Psoas muscle (tissue), 7 donors: ENCODE measurements at regions not wholly inside any gene's neighbourhood (a gene's known extent, or its start where the extent isn't known, plus 50 kb on each side); places are given as distances from the start of the nearest gene placed in this dataset.

Experiments used
- ATAC-seq, 4 donors: fragments of 200-7000 bp; cut with Tn5 transposase; one replicate each; pipeline ENCODE4 v1.9.1; 2020; ENCODE audit warnings: moderate library complexity in 3 of 4, mild to moderate bottlenecking in 2 of 4
- DNase-seq, 2 donors: peaks; one replicate each; pipeline ENCODE4 v3.0.0-alpha.2; 2020
- H3K27ac ChIP-seq: fragments of 200-600 bp; one replicate; pipeline ENCODE4 v1.8.0; 2022
- H3K27me3 ChIP-seq, 3 donors: fragments of 200-600 bp in 1 of 3; one replicate each; pipeline versions ENCODE4 v1.6.1 to v1.8.0; 2013 to 2022; ENCODE audit warnings: low read length in 2 of 3, mild to moderate bottlenecking in 2 of 3, moderate library complexity in 1 of 3; ENCODE audit not compliant: insufficient read depth in 3 of 3
- H3K36me3 ChIP-seq, 2 donors: fragments of 200-600 bp in 1 of 2; one replicate each; pipeline versions ENCODE4 v1.6.1 to v1.8.0; 2013 to 2022; ENCODE audit warnings: low read depth in 1 of 2, mild to moderate bottlenecking in 1 of 2, moderate library complexity in 1 of 2; ENCODE audit not compliant: insufficient read depth in 1 of 2
- H3K4me1 ChIP-seq: fragments of 200-600 bp; one replicate; pipeline ENCODE4 v1.8.0; 2022
- H3K4me3 ChIP-seq: fragments of 200-600 bp; one replicate; pipeline ENCODE4 v1.8.0; 2022; ENCODE audit warnings: mild to moderate bottlenecking
- H3K9me3 ChIP-seq: fragments of 200-600 bp; one replicate; pipeline ENCODE4 v1.8.0; 2022
- CTCF ChIP-seq: fragments of 200-600 bp; IDR thresholded peaks from one replicate; pipeline ENCODE4 v1.8.0; 2022; ENCODE audit warnings: antibody characterized with exemption
- WGBS, 3 donors: extraction: QIAGEN DNeasy Blood & Tissue Kit; methylation state at CpG; one replicate each; pipeline versions ENCODE4 v1.1.6 to v1.1.7; 2013; 5-methylcytosine and 5-hydroxymethylcytosine counted together
- intact Hi-C, 2 donors: fragments of 100-400 bp; cut with DNase I; formaldehyde crosslinking; loops; one replicate each; pipeline versions ENCODE4 v1.11.0 to v1.14.2; 2022
- donor health status: healthy with polysubstance abuse.
- donor health status: DM: no; HTN: no; CAD: no; lungs with moderate emphysema.
- donor health status: Bipolar disorder and iron deficiency.
- donor health status: healthy.
- donor health status: DM: yes; HTN: yes; CAD: no.
- donor health status: DM: no; HTN: no; CAD: no.
- donor health status: DM: yes; HTN: yes; CAD: no.

- Histone ChIP-seq H3K27me3 (no peaks in the 10 kb centered on the region), H3K4me3 (no peak overlapping the region), H3K4me1 (peaks cover 21% of the 10 kb centered on the region), H3K27ac (no peak overlapping the region), H3K9me3 (no peaks in the 10 kb centered on the region), H3K36me3 (no peaks in the 10 kb centered on the region)
- no peak for DNase-seq
- ATAC-seq: no peak
- no peak for TF ChIP-seq CTCF
- 48 to 75% (median 62%) methylated on average over 3 of the region's 3 CpGs for WGBS, 3 donors
- intact Hi-C loops: loop anchor here in 1 of 2 donors (10.0 kb wide), 1 partner anchor 402 kb away; no protein-coding TSS in a partner anchor
These were observed 179.5 kb upstream of the AKR1E2 start for GRCh38 chr10:4646547-4646946.

GRCh38 chr10:4645836-4646235, 180.2 kb upstream of the AKR1E2 start:
- TF ChIP-seq CTCF: no peak
- intact Hi-C loops: loop anchor here in 1 of 2 donors (10.0 kb wide), 1 partner anchor 401 kb away; no protein-coding TSS in a partner anchor
- ATAC-seq (no peak), DNase-seq (no peak)
- Histone ChIP-seq H3K4me3 (no peak overlapping the region), H3K9me3 (no peaks in the 10 kb centered on the region), H3K27me3 (no peaks in the 10 kb centered on the region), H3K36me3 (no peaks in the 10 kb centered on the region), H3K4me1 (peaks cover 22% of the 10 kb centered on the region), H3K27ac (no peak overlapping the region)
- WGBS, 3 donors: 39 to 77% (median 63%) methylated on average over 2 of the region's 2 CpGs

- intact Hi-C loops: loop anchor here in 1 of 2 donors (10.0 kb wide), 1 partner anchor 399 kb away; no protein-coding TSS in a partner anchor
- H3K4me1 ChIP-seq: peaks cover 31% of the 10 kb centered on the region
- ATAC-seq (no peak), DNase-seq (no peak)
- no peaks in the 10 kb centered on the region for H3K27me3 ChIP-seq
- H3K9me3 ChIP-seq: no peaks in the 10 kb centered on the region
- no peak overlapping the region for H3K27ac ChIP-seq
- 94 to 95% (median 95%) methylated on average over 1 of the region's 1 CpG for WGBS, 3 donors
- H3K36me3 ChIP-seq: no peaks in the 10 kb centered on the region
- no peak overlapping the region for H3K4me3 ChIP-seq
- no peak for TF ChIP-seq CTCF
These were observed 182.5 kb upstream of the AKR1E2 start for GRCh38 chr10:4643471-4643870.

GRCh38 chr10:4639960-4640359, 186.0 kb upstream of the AKR1E2 start:
- TF ChIP-seq CTCF: no peak
- H3K4me1 ChIP-seq: peaks cover 30% of the 10 kb centered on the region
- no peak overlapping the region for H3K27ac ChIP-seq
- ATAC-seq: peak in 3 of 4 donors; percentile 78 to 90 (median 79)
- WGBS, 3 donors: 7 to 14% (median 8%) methylated on average over 2 of the region's 2 CpGs
- no peaks in the 10 kb centered on the region for H3K9me3 ChIP-seq
- no peaks in the 10 kb centered on the region for H3K27me3 ChIP-seq
- H3K4me3 ChIP-seq: no peak overlapping the region
- H3K36me3 ChIP-seq: no peaks in the 10 kb centered on the region
- DNase-seq: no peak
- intact Hi-C loops: loop anchor here in 1 of 2 donors (10.0 kb wide), 1 partner anchor 395 kb away; no protein-coding TSS in a partner anchor

- ATAC-seq (peak; percentile 25 to 66 (median 40)), DNase-seq (no peak)
- intact Hi-C loops: no loop called here
- Histone ChIP-seq H3K4me1 (peaks cover 30% of the 10 kb centered on the region), H3K27ac (no peak overlapping the region), H3K36me3 (no peaks in the 10 kb centered on the region), H3K4me3 (no peak overlapping the region), H3K27me3 (no peaks in the 10 kb centered on the region), H3K9me3 (no peaks in the 10 kb centered on the region)
- 29 to 59% (median 39%) methylated on average over 3 of the region's 3 CpGs for WGBS, 3 donors
- TF ChIP-seq CTCF: no peak
These were observed 187.9 kb upstream of the AKR1E2 start for GRCh38 chr10:4638099-4638498.
